ENCODE measurements at regions not wholly inside any gene's neighbourhood (a gene's known extent, or its start where the extent isn't known, plus 50 kb on each side); places are given as distances from the start of the nearest gene placed in this dataset.

DNA sequence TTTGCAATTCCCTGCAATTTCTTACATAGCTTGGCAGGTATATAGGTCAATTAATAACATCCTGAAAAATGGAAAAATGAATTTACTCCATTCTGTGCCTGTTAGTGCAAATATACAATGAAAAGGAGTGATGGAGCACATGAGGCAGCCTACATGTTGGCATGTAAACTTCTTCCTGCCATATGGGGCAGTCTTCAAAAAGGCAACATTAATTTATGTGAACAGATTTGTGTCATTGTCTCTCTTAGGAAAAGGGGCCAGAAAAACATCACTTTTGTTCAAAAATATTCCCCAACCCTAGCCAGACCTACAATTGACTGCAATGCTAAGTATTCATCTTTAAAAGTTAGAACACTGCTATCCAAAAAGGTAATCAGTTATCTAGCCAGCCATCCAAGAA lies 332.2 kb downstream of the TBC1D4 start:
- H3K4me2 ChIP-seq (replicated peaks; ENCODE audit: extremely low read depth, low read length, poor library complexity, severe bottlenecking) = no peak overlapping the region
- H2AFZ ChIP-seq (ENCODE audit: insufficient read depth, low read depth, low read length, poor library complexity, severe bottlenecking) = no peak overlapping the region
- H3K27me3 Mint-ChIP-seq (ENCODE audit: low read depth in 3 of 3) = no peaks in the 10 kb centered on the region
- H3K27me3 ChIP-seq (ENCODE audit: control insufficient read depth in 2 of 2, insufficient read depth in 2 of 2, low read length in 2 of 2) = no peaks in the 10 kb centered on the region
- intact Hi-C loops (cut with micrococcal nuclease) = no loop called here
- no peaks in the 10 kb centered on the region for H3K36me3 ChIP-seq (replicated peaks in 1 of 2; ENCODE audit: control insufficient read depth in 1 of 2, insufficient read depth in 2 of 2, low read length in 2 of 2)
- no peak overlapping the region for H3K27ac Mint-ChIP-seq
- peaks cover 0 to 15% (median 8%) of the 10 kb centered on the region in 7 donors for H3K9me3 Mint-ChIP-seq
- H3K79me2 ChIP-seq (ENCODE audit: insufficient read depth, low read length) = no peaks in the 10 kb centered on the region
- H4K20me1 ChIP-seq (ENCODE audit: insufficient read depth, low read length) = no peaks in the 10 kb centered on the region
- no peak overlapping the region for H3K9ac ChIP-seq (ENCODE audit: insufficient read depth, low read length, poor library complexity, severe bottlenecking)
- peaks cover 0 to 8% of the 10 kb centered on the region in 2 donors for H3K9me3 ChIP-seq (replicated peaks in 1 of 2; ENCODE audit: control insufficient read depth in 1 of 2, insufficient read depth in 1 of 2, low read length in 2 of 2)
- no peak overlapping the region for H3K27ac ChIP-seq (ENCODE audit: low read depth in 1 of 2, low read length in 2 of 2)
- no peak for TF ChIP-seq CTCF (IDR thresholded peaks at IDR 0.05)
- H3K4me3 Mint-ChIP-seq = no peak overlapping the region
- no peak for DNase-seq
- H3K4me1 Mint-ChIP-seq = peaks cover 2% of the 10 kb centered on the region
- H3K4me1 ChIP-seq (ENCODE audit: control insufficient read depth in 1 of 2, insufficient read depth in 2 of 2, low read length in 2 of 2) = peaks cover 0 to 4% of the 10 kb centered on the region in 2 donors
- H3K4me3 ChIP-seq (replicated peaks in 1 of 3; ENCODE audit: low read depth in 2 of 3, low read length in 3 of 3) = no peak overlapping the region
- no peaks in the 10 kb centered on the region for H3K36me3 Mint-ChIP-seq

GRCh38 chr13:75147946-75148345 lies 334.0 kb downstream of the TBC1D4 start:
- Histone ChIP-seq H3K27me3 (ENCODE audit: control insufficient read depth in 2 of 2, insufficient read depth in 2 of 2, low read length in 2 of 2) (no peaks in the 10 kb centered on the region), H3K9me3 (replicated peaks in 1 of 2; ENCODE audit: control insufficient read depth in 1 of 2, insufficient read depth in 1 of 2, low read length in 2 of 2) (peaks cover 0 to 8% of the 10 kb centered on the region in 2 donors), H3K36me3 (replicated peaks in 1 of 2; ENCODE audit: control insufficient read depth in 1 of 2, insufficient read depth in 2 of 2, low read length in 2 of 2) (no peaks in the 10 kb centered on the region), H3K27ac (ENCODE audit: low read depth in 1 of 2, low read length in 2 of 2) (no peak overlapping the region), H3K9ac (ENCODE audit: insufficient read depth, low read length, poor library complexity, severe bottlenecking) (no peak overlapping the region), H3K4me3 (replicated peaks in 1 of 3; ENCODE audit: low read depth in 2 of 3, low read length in 3 of 3) (no peak overlapping the region), H2AFZ (ENCODE audit: insufficient read depth, low read depth, low read length, poor library complexity, severe bottlenecking) (no peak overlapping the region), H3K79me2 (ENCODE audit: insufficient read depth, low read length) (no peaks in the 10 kb centered on the region), H3K4me2 (replicated peaks; ENCODE audit: extremely low read depth, low read length, poor library complexity, severe bottlenecking) (no peak overlapping the region), H4K20me1 (ENCODE audit: insufficient read depth, low read length) (no peaks in the 10 kb centered on the region), H3K4me1 (ENCODE audit: control insufficient read depth in 1 of 2, insufficient read depth in 2 of 2, low read length in 2 of 2) (no peaks in the 10 kb centered on the region)
- no peak for DNase-seq
- Mint-ChIP-seq H3K36me3 (no peaks in the 10 kb centered on the region), H3K9me3 (peaks cover 0 to 14% (median 9%) of the 10 kb centered on the region in 7 donors), H3K4me1 (no peaks in the 10 kb centered on the region), H3K4me3 (no peak overlapping the region), H3K27ac (peak overlapping the region in 1 of 7 donors; percentile 19), H3K27me3 (ENCODE audit: low read depth in 3 of 3) (peaks cover 0 to 2% (median 0%) of the 10 kb centered on the region in 3 donors)
- intact Hi-C loops (cut with micrococcal nuclease) = no loop called here
- no peak for TF ChIP-seq CTCF (IDR thresholded peaks at IDR 0.05)
- 0% methylated on average over 1 of the region's 5 CpGs for WGBS (ENCODE audit: insufficient coverage)

Data from CD14-positive monocyte (primary cell).